CD14-positive monocyte (primary cell): ENCODE measurements at regions not wholly inside any gene's neighbourhood (a gene's known extent, or its start where the extent isn't known, plus 50 kb on each side); places are given as distances from the start of the nearest gene placed in this dataset.

Source experiments
- DNase-seq, 3 donors: peaks; one replicate each; pipeline ENCODE4 v3.0.0-alpha.2; 2011 to 2022
- H2AFZ ChIP-seq: 2 replicates; pipeline ENCODE4 v1.6.0; 2012; ENCODE audit warnings: mild to moderate bottlenecking, low read depth, low read length, inconsistent platforms; ENCODE audit not compliant: insufficient read depth, poor library complexity, severe bottlenecking
- H3K27ac ChIP-seq, 2 donors: 1 replicate in 1 of 2; 2 replicates in 1 of 2; pipeline ENCODE4 v1.5.1; 2012 to 2013; ENCODE audit warnings: low read length in 2 of 2, control low read depth in 1 of 2, inconsistent platforms in 1 of 2, low read depth in 1 of 2, mild to moderate bottlenecking in 1 of 2
- H3K27me3 ChIP-seq, 2 donors: one replicate each; pipeline versions ENCODE4 v1.6.0 to v1.6.1; 2011 to 2013; ENCODE audit warnings: low read length in 2 of 2; ENCODE audit not compliant: control insufficient read depth in 2 of 2, insufficient read depth in 2 of 2
- H3K36me3 ChIP-seq, 2 donors: replicated peaks in 1 of 2; 1 replicate in 1 of 2; 2 replicates in 1 of 2; pipeline versions ENCODE4 v1.5.1 to v1.6.1; 2012 to 2013; ENCODE audit warnings: low read length in 2 of 2, control low read depth in 1 of 2, inconsistent platforms in 1 of 2, mild to moderate bottlenecking in 1 of 2; ENCODE audit not compliant: insufficient read depth in 2 of 2, control insufficient read depth in 1 of 2
- H3K4me1 ChIP-seq, 2 donors: 1 replicate in 1 of 2; 2 replicates in 1 of 2; pipeline versions ENCODE4 v1.5.1 to v1.6.1; 2012 to 2013; ENCODE audit warnings: low read length in 2 of 2, control low read depth in 1 of 2, inconsistent platforms in 1 of 2, mild to moderate bottlenecking in 1 of 2, moderate library complexity in 1 of 2; ENCODE audit not compliant: insufficient read depth in 2 of 2, control insufficient read depth in 1 of 2
- H3K4me2 ChIP-seq: replicated peaks from 2 replicates; pipeline ENCODE3; 2012; ENCODE audit warnings: low read length, moderate library complexity, mild to moderate bottlenecking; ENCODE audit not compliant: poor library complexity, severe bottlenecking; ENCODE audit errors: extremely low read depth
- H3K4me3 ChIP-seq, 3 experiments: fragments of 200-600 bp in 1 of 3; sonication (generic) in 1 of 3; replicated peaks in 1 of 3; 1 replicate in 2 of 3; 2 replicates in 1 of 3; pipeline ENCODE4 v1.5.1; 2011 to 2013; ENCODE audit warnings: low read length in 3 of 3, mild to moderate bottlenecking in 3 of 3, control low read depth in 2 of 3, low read depth in 2 of 3, inconsistent platforms in 1 of 3, moderate library complexity in 1 of 3
- H3K79me2 ChIP-seq: 2 replicates; pipeline ENCODE4 v1.6.0; 2012; ENCODE audit warnings: mild to moderate bottlenecking, control low read depth, inconsistent platforms, low read length, moderate library complexity; ENCODE audit not compliant: insufficient read depth
- H3K9ac ChIP-seq: 2 replicates; pipeline ENCODE4 v1.6.0; 2017; ENCODE audit warnings: low read length, mild to moderate bottlenecking; ENCODE audit not compliant: insufficient read depth, poor library complexity, severe bottlenecking
- H3K9me3 ChIP-seq, 2 donors: replicated peaks in 1 of 2; 1 replicate in 1 of 2; 2 replicates in 1 of 2; pipeline versions ENCODE4 v1.5.1 to v1.6.1; 2012 to 2013; ENCODE audit warnings: low read length in 2 of 2, control low read depth in 1 of 2; ENCODE audit not compliant: control insufficient read depth in 1 of 2, insufficient read depth in 1 of 2
- H4K20me1 ChIP-seq: 2 replicates; pipeline ENCODE4 v1.6.0; 2012; ENCODE audit warnings: mild to moderate bottlenecking, low read length, control low read depth, moderate library complexity; ENCODE audit not compliant: insufficient read depth
- H3K27ac Mint-ChIP-seq, 7 donors: one replicate each; pipeline ENCODE4 v1.8.0; 2020; ENCODE audit warnings: mild to moderate bottlenecking in 7 of 7, mixed read lengths in 7 of 7, moderate library complexity in 6 of 7, inconsistent platforms in 2 of 7
- H3K27me3 Mint-ChIP-seq, 3 donors: one replicate each; pipeline ENCODE4 v1.8.0; 2021 to 2022; ENCODE audit warnings: low read depth in 3 of 3, mild to moderate bottlenecking in 3 of 3, mixed read lengths in 3 of 3, moderate library complexity in 3 of 3, inconsistent platforms in 1 of 3
- H3K36me3 Mint-ChIP-seq, 2 donors: one replicate each; pipeline ENCODE4 v1.8.0; 2020; ENCODE audit warnings: mixed read lengths in 2 of 2, inconsistent platforms in 1 of 2, mild to moderate bottlenecking in 1 of 2
- H3K4me1 Mint-ChIP-seq: one replicate; pipeline ENCODE4 v1.8.0; 2020; ENCODE audit warnings: mild to moderate bottlenecking, mixed read lengths
- H3K4me3 Mint-ChIP-seq, 2 donors: one replicate each; pipeline ENCODE4 v1.8.0; 2020; ENCODE audit warnings: mild to moderate bottlenecking in 2 of 2, mixed read lengths in 2 of 2, moderate library complexity in 1 of 2
- H3K9me3 Mint-ChIP-seq, 7 donors: one replicate each; pipeline ENCODE4 v1.8.0; 2020 to 2022; ENCODE audit warnings: mixed read lengths in 7 of 7, mild to moderate bottlenecking in 6 of 7, moderate library complexity in 6 of 7, inconsistent platforms in 2 of 7
- WGBS: methylation state at CpG from one replicate; pipeline ENCODE4 v1.1.5; 2013; ENCODE audit warnings: missing lambda C conversion rate; ENCODE audit not compliant: insufficient coverage; 5-methylcytosine and 5-hydroxymethylcytosine counted together
- intact Hi-C, 2 donors: fragments of 100-400 bp; cut with micrococcal nuclease; formaldehyde crosslinking; loops; one replicate each; pipeline versions ENCODE4 v1.15.0 to v1.15.1; 2023
- TF ChIP-seq, protein P1 (sequence below): fragments of 200-600 bp; IDR thresholded peaks from one replicate; pipeline ENCODE4 v1.8.0; 2022; ENCODE audit warnings: antibody characterized with exemption, mild to moderate bottlenecking

DNA sequence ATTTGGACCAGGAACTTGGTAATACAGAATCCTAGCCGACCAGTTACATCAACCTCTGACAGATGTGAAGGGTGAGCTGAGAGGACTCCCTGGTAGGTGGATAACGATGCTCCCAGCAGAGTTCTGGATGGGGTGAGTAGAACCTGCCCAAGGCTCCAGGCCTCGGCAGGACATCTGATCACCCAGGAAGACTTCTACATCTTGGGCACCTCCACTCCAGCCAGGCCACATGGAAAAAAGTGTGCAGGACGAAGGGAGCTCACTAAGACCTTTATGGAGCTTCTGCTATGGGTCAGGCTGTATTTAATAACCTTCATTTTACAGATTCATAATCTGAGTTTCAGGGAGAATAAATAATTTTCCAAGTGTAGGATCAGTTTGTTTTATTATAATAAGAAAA, 1028.7 kb downstream of the BCL11B start:
- no peaks in the 10 kb centered on the region for H4K20me1 ChIP-seq
- no peak for DNase-seq
- Mint-ChIP-seq H3K4me3 (no peak overlapping the region), H3K36me3 (no peaks in the 10 kb centered on the region), H3K27me3 (peaks cover 0 to 6% (median 2%) of the 10 kb centered on the region in 3 donors), H3K27ac (no peak overlapping the region), H3K4me1 (no peaks in the 10 kb centered on the region), H3K9me3 (peaks cover 0 to 6% (median 1%) of the 10 kb centered on the region in 7 donors)
- no peaks in the 10 kb centered on the region for H3K4me1 ChIP-seq
- no peaks in the 10 kb centered on the region for H3K27me3 ChIP-seq
- WGBS = 100% methylated on average over 1 of the region's 4 CpGs
- H3K79me2 ChIP-seq = no peaks in the 10 kb centered on the region
- no peaks in the 10 kb centered on the region for H3K36me3 ChIP-seq
- intact Hi-C loops = no loop called here
- H3K9me3 ChIP-seq = no peaks in the 10 kb centered on the region
- H3K27ac ChIP-seq = no peak overlapping the region
- TF ChIP-seq, protein P1, sequence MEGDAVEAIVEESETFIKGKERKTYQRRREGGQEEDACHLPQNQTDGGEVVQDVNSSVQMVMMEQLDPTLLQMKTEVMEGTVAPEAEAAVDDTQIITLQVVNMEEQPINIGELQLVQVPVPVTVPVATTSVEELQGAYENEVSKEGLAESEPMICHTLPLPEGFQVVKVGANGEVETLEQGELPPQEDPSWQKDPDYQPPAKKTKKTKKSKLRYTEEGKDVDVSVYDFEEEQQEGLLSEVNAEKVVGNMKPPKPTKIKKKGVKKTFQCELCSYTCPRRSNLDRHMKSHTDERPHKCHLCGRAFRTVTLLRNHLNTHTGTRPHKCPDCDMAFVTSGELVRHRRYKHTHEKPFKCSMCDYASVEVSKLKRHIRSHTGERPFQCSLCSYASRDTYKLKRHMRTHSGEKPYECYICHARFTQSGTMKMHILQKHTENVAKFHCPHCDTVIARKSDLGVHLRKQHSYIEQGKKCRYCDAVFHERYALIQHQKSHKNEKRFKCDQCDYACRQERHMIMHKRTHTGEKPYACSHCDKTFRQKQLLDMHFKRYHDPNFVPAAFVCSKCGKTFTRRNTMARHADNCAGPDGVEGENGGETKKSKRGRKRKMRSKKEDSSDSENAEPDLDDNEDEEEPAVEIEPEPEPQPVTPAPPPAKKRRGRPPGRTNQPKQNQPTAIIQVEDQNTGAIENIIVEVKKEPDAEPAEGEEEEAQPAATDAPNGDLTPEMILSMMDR = no peak
- no peak overlapping the region for H3K4me2 ChIP-seq
- H3K4me3 ChIP-seq = no peak overlapping the region
- H2AFZ ChIP-seq = no peak overlapping the region
- no peak overlapping the region for H3K9ac ChIP-seq

DNA sequence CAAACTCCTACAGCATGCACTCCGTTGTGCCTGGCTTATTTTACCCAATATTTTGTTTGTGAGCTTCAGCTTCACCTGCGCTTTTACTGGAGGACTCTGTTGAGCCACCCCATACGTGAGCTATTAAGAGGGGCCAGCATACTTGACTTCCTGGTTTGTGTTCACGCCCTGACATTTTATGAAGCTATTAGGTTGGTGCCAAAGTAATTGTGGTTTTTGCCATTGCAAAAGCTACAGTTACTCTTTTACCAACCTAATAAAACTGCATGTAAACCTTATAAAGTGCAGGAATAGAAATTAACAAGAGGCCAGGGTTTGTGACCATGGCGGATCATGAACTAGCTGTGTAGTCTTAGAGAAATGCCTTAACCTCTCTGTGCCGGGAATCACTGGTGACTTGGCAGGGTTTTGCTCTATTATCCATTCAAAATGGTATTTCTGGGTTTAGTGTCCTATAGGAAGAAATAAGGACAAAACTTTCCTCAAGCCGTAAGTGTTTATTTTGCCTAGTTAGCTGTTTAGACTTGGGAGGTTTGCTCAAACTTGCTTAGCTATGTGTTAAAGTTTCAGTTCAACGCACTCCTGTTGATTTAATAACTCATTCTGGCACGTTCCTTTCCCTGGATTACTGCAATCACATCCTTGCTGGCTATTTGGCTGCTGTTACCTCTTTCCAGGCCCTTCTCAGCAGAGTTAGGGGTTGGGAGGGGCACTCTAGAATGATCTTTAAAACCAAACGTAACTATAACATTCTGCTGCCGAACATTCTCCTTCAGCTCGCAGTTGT, 1027.6 kb downstream of the BCL11B start:
- Histone ChIP-seq H3K27me3 (no peaks in the 10 kb centered on the region), H3K36me3 (no peaks in the 10 kb centered on the region), H3K9ac (no peak overlapping the region), H3K4me2 (no peak overlapping the region), H4K20me1 (no peaks in the 10 kb centered on the region), H3K9me3 (no peaks in the 10 kb centered on the region), H3K4me3 (no peak overlapping the region), H3K4me1 (no peaks in the 10 kb centered on the region), H3K27ac (no peak overlapping the region), H3K79me2 (no peaks in the 10 kb centered on the region), H2AFZ (no peak overlapping the region)
- intact Hi-C loops = no loop called here
- TF ChIP-seq, protein P1 = no peak
- Mint-ChIP-seq H3K9me3 (peaks cover 0 to 6% (median 1%) of the 10 kb centered on the region in 7 donors), H3K36me3 (no peaks in the 10 kb centered on the region), H3K4me3 (no peak overlapping the region), H3K27ac (no peak overlapping the region), H3K27me3 (peaks cover 0 to 5% (median 2%) of the 10 kb centered on the region in 3 donors), H3K4me1 (no peaks in the 10 kb centered on the region)
- DNase-seq = no peak
- 89% methylated on average over 5 of the region's 12 CpGs for WGBS
